ENCODE measurements at regions not wholly inside any gene's neighbourhood (a gene's known extent, or its start where the extent isn't known, plus 50 kb on each side); places are given as distances from the start of the nearest gene placed in this dataset.

DNA sequence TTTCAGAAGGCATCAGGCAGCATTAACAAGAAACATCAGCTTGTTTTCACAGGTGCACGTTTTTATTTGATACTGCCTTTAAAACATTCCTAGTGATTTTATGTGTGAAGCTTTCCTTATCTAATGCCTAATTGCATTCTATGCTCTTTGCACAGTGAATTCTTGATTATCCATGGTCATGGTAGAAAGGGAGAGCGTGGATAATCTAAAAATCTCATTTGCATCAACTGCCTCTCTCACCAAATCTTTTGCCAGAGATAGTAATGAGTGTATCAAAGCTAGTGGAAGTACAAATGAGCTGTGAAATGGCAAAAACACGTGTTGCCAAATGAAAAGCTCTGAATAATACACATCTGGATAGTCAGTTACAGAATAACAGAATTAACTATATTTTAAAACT is 170.5 kb downstream of the NAA11 start:
- TF ChIP-seq, protein P1, sequence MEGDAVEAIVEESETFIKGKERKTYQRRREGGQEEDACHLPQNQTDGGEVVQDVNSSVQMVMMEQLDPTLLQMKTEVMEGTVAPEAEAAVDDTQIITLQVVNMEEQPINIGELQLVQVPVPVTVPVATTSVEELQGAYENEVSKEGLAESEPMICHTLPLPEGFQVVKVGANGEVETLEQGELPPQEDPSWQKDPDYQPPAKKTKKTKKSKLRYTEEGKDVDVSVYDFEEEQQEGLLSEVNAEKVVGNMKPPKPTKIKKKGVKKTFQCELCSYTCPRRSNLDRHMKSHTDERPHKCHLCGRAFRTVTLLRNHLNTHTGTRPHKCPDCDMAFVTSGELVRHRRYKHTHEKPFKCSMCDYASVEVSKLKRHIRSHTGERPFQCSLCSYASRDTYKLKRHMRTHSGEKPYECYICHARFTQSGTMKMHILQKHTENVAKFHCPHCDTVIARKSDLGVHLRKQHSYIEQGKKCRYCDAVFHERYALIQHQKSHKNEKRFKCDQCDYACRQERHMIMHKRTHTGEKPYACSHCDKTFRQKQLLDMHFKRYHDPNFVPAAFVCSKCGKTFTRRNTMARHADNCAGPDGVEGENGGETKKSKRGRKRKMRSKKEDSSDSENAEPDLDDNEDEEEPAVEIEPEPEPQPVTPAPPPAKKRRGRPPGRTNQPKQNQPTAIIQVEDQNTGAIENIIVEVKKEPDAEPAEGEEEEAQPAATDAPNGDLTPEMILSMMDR (IDR thresholded peaks at IDR 0.05; ENCODE audit: poor library complexity, severe bottlenecking): no peak
- TF ChIP-seq POLR2AphosphoS5 (IDR thresholded peaks at IDR 0.05) (no peak), EP300 (conservative IDR thresholded peaks at IDR 0.05; ENCODE audit: poor library complexity, severe bottlenecking) (no peak)
